HEK293 (cell line): ENCODE measurements at regions not wholly inside any gene's neighbourhood (a gene's known extent, or its start where the extent isn't known, plus 50 kb on each side); places are given as distances from the start of the nearest gene placed in this dataset.

Experiments
- CTCF ChIA-PET: fragments of 350-600 bp; formaldehyde crosslinking; extraction: SDS; loops from one replicate; lab custom pipeline; 2021; ENCODE audit warnings: antibody characterized with exemption; lab: Yijun Ruan, JAX
- POLR2A ChIA-PET: fragments of 300-600 bp; formaldehyde crosslinking; extraction: SDS; loops from one replicate; lab custom pipeline; 2020; ENCODE audit warnings: antibody characterized with exemption, inconsistent platforms; lab: Yijun Ruan, JAX
- H3K27ac ChIP-seq: fragments of 200-500 bp; sonication (Bioruptor generic); 2 replicates; pipeline ENCODE4 v1.5.1; 2014; ENCODE audit warnings: low read depth, low read length, control low read depth, inconsistent platforms; ENCODE audit errors: extremely low read depth
- H3K36me3 ChIP-seq, 2 experiments: fragments of 200-500 bp in 1 of 2; sonication (Bioruptor generic) in 1 of 2; 1 replicate in 1 of 2; 2 replicates in 1 of 2; pipeline ENCODE4 v1.5.1; 2014 to 2017; ENCODE audit warnings: inconsistent platforms in 2 of 2, low read length in 2 of 2; ENCODE audit not compliant: control insufficient read depth in 2 of 2, insufficient read depth in 1 of 2
- H3K4me1 ChIP-seq: fragments of 200-500 bp; sonication (Bioruptor generic); 2 replicates; pipeline ENCODE4 v1.5.1; 2014; ENCODE audit warnings: mild to moderate bottlenecking, low read length, inconsistent platforms; ENCODE audit not compliant: control insufficient read depth, insufficient read depth
- H3K4me3 ChIP-seq: 2 replicates; pipeline ENCODE4 v1.5.1; 2011; ENCODE audit warnings: low read depth, mild to moderate bottlenecking, control low read depth, low read length, moderate library complexity
- H3K9me3 ChIP-seq: fragments of 200-500 bp; sonication (Bioruptor generic); 2 replicates; pipeline ENCODE4 v1.5.1; 2014; ENCODE audit warnings: low read depth, low read length, inconsistent platforms; ENCODE audit not compliant: control insufficient read depth, insufficient read depth
- ELK4 ChIP-seq: IDR thresholded peaks from 2 replicates; pipeline ENCODE4 v1.6.1; 2011; ENCODE audit warnings: mild to moderate bottlenecking, low read depth, low read length, borderline replicate concordance
- HOXC10 ChIP-seq: sonication (generic); formaldehyde crosslinking; IDR thresholded peaks from 2 replicates; pipeline ENCODE4 v1.8.1; 2023; ENCODE audit warnings: mild to moderate bottlenecking, missing genetic modification reagents
- MYNN ChIP-seq: fragments of 450-650 bp; formaldehyde crosslinking; IDR thresholded peaks from 2 replicates; pipeline ENCODE4 v1.5.1; 2016; ENCODE audit warnings: missing biosample characterization, missing genetic modification characterization, borderline replicate concordance
- MZF1 ChIP-seq: fragments of 450-650 bp; formaldehyde crosslinking; IDR thresholded peaks from 2 replicates; pipeline ENCODE4 v1.5.1; 2017; ENCODE audit warnings: missing biosample characterization, missing genetic modification characterization, borderline replicate concordance
- SP2 ChIP-seq: fragments of 450-650 bp; formaldehyde crosslinking; IDR thresholded peaks from 2 replicates; pipeline ENCODE4 v1.5.1; 2016; ENCODE audit warnings: missing biosample characterization, missing genetic modification characterization
- YY2 ChIP-seq: fragments of 450-650 bp; formaldehyde crosslinking; IDR thresholded peaks from 2 replicates; pipeline ENCODE4 v1.5.1; 2016; ENCODE audit warnings: missing biosample characterization, missing genetic modification characterization
- ZBTB20 ChIP-seq: fragments of 450-650 bp; formaldehyde crosslinking; IDR thresholded peaks from 2 replicates; pipeline ENCODE4 v1.5.1; 2016; ENCODE audit warnings: missing biosample characterization, missing genetic modification characterization
- ZBTB44 ChIP-seq: fragments of 450-650 bp; IDR thresholded peaks from 2 replicates; pipeline ENCODE4 v1.5.1; 2018; ENCODE audit warnings: missing biosample characterization, mild to moderate bottlenecking, missing genetic modification characterization
- ZBTB8A ChIP-seq: fragments of 450-650 bp; formaldehyde crosslinking; IDR thresholded peaks from 2 replicates; pipeline ENCODE4 v1.5.1; 2016; ENCODE audit warnings: missing biosample characterization, missing genetic modification characterization
- ZFP3 ChIP-seq: fragments of 450-650 bp; formaldehyde crosslinking; IDR thresholded peaks from 2 replicates; pipeline ENCODE4 v1.5.1; 2016; ENCODE audit warnings: low read depth, missing biosample characterization, missing genetic modification characterization
- ZFP41 ChIP-seq: fragments of 450-650 bp; formaldehyde crosslinking; IDR thresholded peaks from 2 replicates; pipeline ENCODE4 v1.5.1; 2016; ENCODE audit warnings: missing biosample characterization, missing genetic modification characterization, borderline replicate concordance
- ZNF10 ChIP-seq: fragments of 450-650 bp; formaldehyde crosslinking; IDR thresholded peaks from 2 replicates; pipeline ENCODE4 v1.5.1; 2017; ENCODE audit warnings: missing biosample characterization, missing genetic modification characterization
- ZNF211 ChIP-seq: fragments of 450-650 bp; formaldehyde crosslinking; IDR thresholded peaks from 2 replicates; pipeline ENCODE4 v1.5.1; 2016; ENCODE audit warnings: low read depth, missing biosample characterization, missing genetic modification characterization
- ZNF404 ChIP-seq: fragments of 450-650 bp; formaldehyde crosslinking; IDR thresholded peaks from 2 replicates; pipeline ENCODE4 v1.5.1; 2017; ENCODE audit warnings: missing biosample characterization, missing genetic modification characterization
- ZNF48 ChIP-seq: fragments of 450-650 bp; formaldehyde crosslinking; IDR thresholded peaks from 2 replicates; pipeline ENCODE4 v1.5.1; 2016; ENCODE audit warnings: missing biosample characterization, missing genetic modification characterization
- ZNF501 ChIP-seq: fragments of 450-650 bp; formaldehyde crosslinking; IDR thresholded peaks from 2 replicates; pipeline ENCODE4 v1.5.1; 2016; ENCODE audit warnings: missing biosample characterization, missing genetic modification characterization
- ZNF555 ChIP-seq: fragments of 450-650 bp; formaldehyde crosslinking; conservative IDR thresholded peaks from 2 replicates; pipeline ENCODE4 v1.5.1; 2017; ENCODE audit warnings: missing biosample characterization, mild to moderate bottlenecking, missing genetic modification characterization, inconsistent platforms
- ZNF571 ChIP-seq: fragments of 450-650 bp; formaldehyde crosslinking; IDR thresholded peaks from 2 replicates; pipeline ENCODE4 v1.5.0; 2017; ENCODE audit warnings: missing biosample characterization, missing genetic modification characterization
- ZNF585B ChIP-seq: fragments of 450-650 bp; formaldehyde crosslinking; IDR thresholded peaks from 2 replicates; pipeline ENCODE4 v1.5.1; 2016; ENCODE audit warnings: missing biosample characterization, missing genetic modification characterization
- ZNF596 ChIP-seq: fragments of 450-650 bp; IDR thresholded peaks from 2 replicates; pipeline ENCODE4 v1.5.0; 2018; ENCODE audit warnings: missing biosample characterization, mild to moderate bottlenecking, missing genetic modification characterization, moderate library complexity
- ZNF658 ChIP-seq: fragments of 450-650 bp; formaldehyde crosslinking; IDR thresholded peaks from 2 replicates; pipeline ENCODE4; 2016; ENCODE audit warnings: missing biosample characterization, missing genetic modification characterization
- ZNF776 ChIP-seq: fragments of 450-650 bp; formaldehyde crosslinking; IDR thresholded peaks from 2 replicates; pipeline ENCODE4 v1.5.0; 2017; ENCODE audit warnings: missing biosample characterization, missing genetic modification characterization, borderline replicate concordance
- ZNF837 ChIP-seq: fragments of 450-650 bp; formaldehyde crosslinking; IDR thresholded peaks from 2 replicates; pipeline ENCODE4 v1.5.1; 2016; ENCODE audit warnings: missing biosample characterization, missing genetic modification characterization
- ZNF843 ChIP-seq: fragments of 450-650 bp; formaldehyde crosslinking; IDR thresholded peaks from 2 replicates; pipeline ENCODE4 v1.5.1; 2016; ENCODE audit warnings: missing biosample characterization, missing genetic modification characterization

- TF ChIP-seq ZNF48 (tag by site-specific recombination) (no peak), ZNF776 (tag by site-specific recombination) (no peak), ZNF571 (tag by site-specific recombination) (no peak), HOXC10 (CRISPR knock-in tag) (no peak), ZNF10 (tag by site-specific recombination) (no peak), ZFP41 (no peak)
Observed at GRCh38 chr9:100689635-100690034, 111.8 kb downstream of the CAVIN4 start (continued).

GRCh38 chr9:100690438-100690837 is 112.6 kb downstream of the CAVIN4 start:
- CTCF ChIA-PET, result no interaction called here
- Histone ChIP-seq H3K27ac (no peak overlapping the region), H3K36me3 (no peaks in the 10 kb centered on the region), H3K9me3 (no peaks in the 10 kb centered on the region), H3K4me1 (no peaks in the 10 kb centered on the region), H3K4me3 (no peak overlapping the region)
- TF ChIP-seq ZBTB44 (tag by site-specific recombination), result no peak
- POLR2A ChIA-PET, result no interaction called here

GRCh38 chr9:100697339-100697738 is 119.5 kb downstream of the CAVIN4 start:
- Histone ChIP-seq H3K9me3 (no peaks in the 10 kb centered on the region), H3K27ac (no peak overlapping the region), H3K4me1 (no peaks in the 10 kb centered on the region), H3K4me3 (no peak overlapping the region), H3K36me3 (no peaks in the 10 kb centered on the region)
- TF ChIP-seq ZNF555 (tag by site-specific recombination) (no peak), ZBTB8A (tag by site-specific recombination) (no peak), MZF1 (tag by site-specific recombination) (no peak), ZNF404 (no peak), ZNF596 (no peak), ZBTB20 (tag by site-specific recombination) (no peak), ZNF658 (tag by site-specific recombination) (no peak), ZFP3 (tag by site-specific recombination) (no peak), ELK4 (no peak), ZNF585B (tag by site-specific recombination) (no peak), ZNF837 (no peak), ZNF211 (tag by site-specific recombination) (no peak), ZNF843 (tag by site-specific recombination) (no peak), YY2 (tag by site-specific recombination) (no peak), SP2 (no peak), MYNN (tag by site-specific recombination) (no peak), ZNF501 (tag by site-specific recombination) (no peak)
- POLR2A ChIA-PET, result no interaction called here
- CTCF ChIA-PET, result interaction anchor here (0.9 to 6.1 kb wide), 4 partner anchors 96 to 692 kb away, joined by 3 to 41 read pairs (median 22); no protein-coding TSS in a partner anchor
